MM.1S (cell line): ENCODE measurements at regions not wholly inside any gene's neighbourhood (a gene's known extent, or its start where the extent isn't known, plus 50 kb on each side); places are given as distances from the start of the nearest gene placed in this dataset.

Experiments
- EZH2 ChIP-seq: fragments of 300-600 bp; sonication (generic); optimal IDR thresholded peaks from 2 replicates; pipeline ENCODE3; 2017; ENCODE audit warnings: low read depth, mild to moderate bottlenecking, antibody characterized with exemption, low read length, mixed read lengths
- TF ChIP-seq, protein P1 (sequence below): fragments of 300-600 bp; sonication (generic); IDR thresholded peaks from 2 replicates; pipeline ENCODE4 v1.5.1; 2016; ENCODE audit warnings: antibody characterized with exemption, low read length, mixed read lengths

DNA sequence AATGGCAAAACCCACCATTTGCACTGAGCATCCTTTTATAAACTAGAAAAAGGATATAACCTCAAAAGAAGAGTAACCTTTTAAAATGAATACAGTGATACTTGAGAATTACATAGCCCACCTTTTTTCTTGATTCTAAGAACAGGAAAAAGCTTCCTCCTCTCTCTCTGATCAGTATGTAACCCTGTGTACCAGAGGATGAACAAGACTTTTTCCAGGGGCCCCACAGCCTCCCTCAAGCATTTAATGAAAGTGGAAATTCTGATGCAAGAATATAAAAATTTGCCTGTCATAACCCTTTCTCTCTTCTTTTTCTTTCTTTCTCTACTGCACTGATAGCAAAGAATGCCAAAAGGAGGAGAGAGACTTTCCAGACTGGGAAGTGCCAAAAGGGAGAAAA is 64.2 kb upstream of the BTN3A2 start:
- TF ChIP-seq, protein P1, sequence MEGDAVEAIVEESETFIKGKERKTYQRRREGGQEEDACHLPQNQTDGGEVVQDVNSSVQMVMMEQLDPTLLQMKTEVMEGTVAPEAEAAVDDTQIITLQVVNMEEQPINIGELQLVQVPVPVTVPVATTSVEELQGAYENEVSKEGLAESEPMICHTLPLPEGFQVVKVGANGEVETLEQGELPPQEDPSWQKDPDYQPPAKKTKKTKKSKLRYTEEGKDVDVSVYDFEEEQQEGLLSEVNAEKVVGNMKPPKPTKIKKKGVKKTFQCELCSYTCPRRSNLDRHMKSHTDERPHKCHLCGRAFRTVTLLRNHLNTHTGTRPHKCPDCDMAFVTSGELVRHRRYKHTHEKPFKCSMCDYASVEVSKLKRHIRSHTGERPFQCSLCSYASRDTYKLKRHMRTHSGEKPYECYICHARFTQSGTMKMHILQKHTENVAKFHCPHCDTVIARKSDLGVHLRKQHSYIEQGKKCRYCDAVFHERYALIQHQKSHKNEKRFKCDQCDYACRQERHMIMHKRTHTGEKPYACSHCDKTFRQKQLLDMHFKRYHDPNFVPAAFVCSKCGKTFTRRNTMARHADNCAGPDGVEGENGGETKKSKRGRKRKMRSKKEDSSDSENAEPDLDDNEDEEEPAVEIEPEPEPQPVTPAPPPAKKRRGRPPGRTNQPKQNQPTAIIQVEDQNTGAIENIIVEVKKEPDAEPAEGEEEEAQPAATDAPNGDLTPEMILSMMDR = no peak
- TF ChIP-seq EZH2 = no peak
